GM18873 (cell line): ENCODE measurements at regions not wholly inside any gene's neighbourhood (a gene's known extent, or its start where the extent isn't known, plus 50 kb on each side); places are given as distances from the start of the nearest gene placed in this dataset.
"Not testable (repeated sequence)": the region's sequence is repeated elsewhere in the genome, so short reads cannot be mapped to it uniquely, and the experiment has no call there.

Experiments
- ATAC-seq: cut with Tn5 transposase; IDR thresholded peaks from one replicate; pipeline ENCODE4 v1.9.1; 2021; ENCODE audit warnings: mild to moderate bottlenecking, moderate library complexity, moderate number of reproducible peaks; ENCODE audit not compliant: unreplicated experiment, low FRiP score

- ATAC-seq, result no peak
Observed at GRCh38 chr1:185517808-185518419, 200.9 kb upstream of the IVNS1ABP start.

- not testable (repeated sequence) for ATAC-seq
Observed at GRCh38 chr1:185517301-185517700, 200.3 kb upstream of the IVNS1ABP start.

- ATAC-seq, result no peak
Observed at GRCh38 chr1:185515696-185516095, 198.7 kb upstream of the IVNS1ABP start.

GRCh38 chr1:185514311-185514710 lies 197.3 kb upstream of the IVNS1ABP start:
- no peak for ATAC-seq

- ATAC-seq, result no peak
Observed at GRCh38 chr1:185512442-185512841, 195.4 kb upstream of the IVNS1ABP start.

GRCh38 chr1:185501099-185501498 lies 184.1 kb upstream of the IVNS1ABP start:
- no peak for ATAC-seq

GRCh38 chr1:185500001-185500626 lies 183.1 kb upstream of the IVNS1ABP start:
- no peak for ATAC-seq

GRCh38 chr1:185498207-185498606 lies 181.2 kb upstream of the IVNS1ABP start:
- no peak for ATAC-seq

GRCh38 chr1:185497177-185497576 lies 180.1 kb upstream of the IVNS1ABP start:
- ATAC-seq, result no peak

- no peak for ATAC-seq
Observed at GRCh38 chr1:185495898-185496297, 178.9 kb upstream of the IVNS1ABP start.

GRCh38 chr1:185495007-185495406 lies 178.0 kb upstream of the IVNS1ABP start:
- no peak for ATAC-seq

GRCh38 chr1:185492089-185492825 lies 175.2 kb upstream of the IVNS1ABP start:
- no peak for ATAC-seq

- no peak for ATAC-seq
Observed at GRCh38 chr1:185491604-185492003, 174.6 kb upstream of the IVNS1ABP start.

GRCh38 chr1:185490924-185491323 lies 173.9 kb upstream of the IVNS1ABP start:
- ATAC-seq, result no peak

GRCh38 chr1:185489406-185489805 lies 172.4 kb upstream of the IVNS1ABP start:
- ATAC-seq, result no peak

- no peak for ATAC-seq
Observed at GRCh38 chr1:185488808-185489207, 171.8 kb upstream of the IVNS1ABP start.

GRCh38 chr1:185487936-185488335 lies 170.9 kb upstream of the IVNS1ABP start:
- no peak for ATAC-seq

- ATAC-seq, result no peak
Observed at GRCh38 chr1:185487026-185487425, 170.0 kb upstream of the IVNS1ABP start.

GRCh38 chr1:185486346-185486745 lies 169.3 kb upstream of the IVNS1ABP start:
- ATAC-seq, result no peak

- no peak for ATAC-seq
Observed at GRCh38 chr1:185483664-185484450, 166.8 kb upstream of the IVNS1ABP start.

GRCh38 chr1:185483217-185483616 lies 166.2 kb upstream of the IVNS1ABP start:
- ATAC-seq, result no peak
